H1 (cell line): ENCODE measurements at regions not wholly inside any gene's neighbourhood (a gene's known extent, or its start where the extent isn't known, plus 50 kb on each side); places are given as distances from the start of the nearest gene placed in this dataset.

Experiments
- CTCF ChIA-PET: fragments of 300-600 bp; sonication (Branson Sonifier 250); formaldehyde crosslinking; loops from one replicate; lab custom pipeline; 2021; ENCODE audit not compliant: partially characterized antibody; lab: Charles Lee
- POLR2A ChIA-PET: fragments of 300-600 bp; sonication (Branson Sonifier 250); formaldehyde crosslinking; loops from one replicate; lab custom pipeline; 2021; ENCODE audit warnings: inconsistent platforms; ENCODE audit not compliant: partially characterized antibody; lab: Charles Lee
- DNase-seq, 2 experiments: peaks; one replicate each; pipeline versions ENCODE4 v3.0.0 to v3.0.0-alpha.2; 2010 to 2022; ENCODE audit warnings: low spot score in 2 of 2, low read depth in 1 of 2, mixed read lengths in 1 of 2
- FAIRE-seq: peaks from 2 replicates; lab custom pipeline; 2011; peaks lifted over from hg19 to GRCh38; lab: Jason Lieb, UNC
- H2AFZ ChIP-seq: 2 replicates; pipeline ENCODE4 v1.8.1; 2012; ENCODE audit warnings: low read length, inconsistent platforms
- H2AK5ac ChIP-seq: 2 replicates; pipeline ENCODE4 v1.6.1; 2013; ENCODE audit warnings: low read depth, low read length
- H2BK120ac ChIP-seq: replicated peaks from 2 replicates; pipeline ENCODE3; 2013; ENCODE audit warnings: low read depth, low read length, inconsistent platforms
- H2BK12ac ChIP-seq: 2 replicates; pipeline ENCODE4 v1.6.1; 2013; ENCODE audit warnings: low read depth, low read length
- H2BK15ac ChIP-seq: 2 replicates; pipeline ENCODE4 v1.6.1; 2013; ENCODE audit warnings: low read length
- H2BK20ac ChIP-seq: 2 replicates; pipeline ENCODE4 v1.6.1; 2013; ENCODE audit warnings: low read length
- H2BK5ac ChIP-seq: 2 replicates; pipeline ENCODE4 v1.6.1; 2013; ENCODE audit warnings: low read depth, low read length
- H3K14ac ChIP-seq: 2 replicates; pipeline ENCODE4 v1.6.1; 2013; ENCODE audit warnings: inconsistent platforms; ENCODE audit not compliant: insufficient read length
- H3K18ac ChIP-seq: 2 replicates; pipeline ENCODE4 v1.6.1; 2013; ENCODE audit warnings: low read length; ENCODE audit errors: extremely low read depth
- H3K23ac ChIP-seq: 2 replicates; pipeline ENCODE4 v1.6.1; 2013; ENCODE audit warnings: inconsistent platforms; ENCODE audit not compliant: insufficient read length
- H3K23me2 ChIP-seq: 2 replicates; pipeline ENCODE4 v1.6.1; 2013; ENCODE audit warnings: low read depth, low read length
- H3K27ac ChIP-seq: 2 replicates; pipeline ENCODE4 v1.6.1; 2011; ENCODE audit warnings: low read depth, low read length, inconsistent platforms
- H3K27me3 ChIP-seq, 4 experiments: replicated peaks in 1 of 4; 1 replicate in 1 of 4; 2 replicates in 3 of 4; pipeline versions ENCODE4 v1.6.1 to v1.8.1; 2011 to 2013; ENCODE audit warnings: low read length in 3 of 4, mild to moderate bottlenecking in 3 of 4, inconsistent platforms in 2 of 4, mixed read lengths in 2 of 4, moderate library complexity in 1 of 4; ENCODE audit not compliant: control insufficient read depth in 3 of 4, insufficient read depth in 3 of 4; ENCODE audit errors: extremely low read depth in 1 of 4
- H3K36me3 ChIP-seq, 4 experiments: 2 replicates each; pipeline versions ENCODE4 v1.6.1 to v1.8.1; 2011 to 2013; ENCODE audit warnings: mild to moderate bottlenecking in 4 of 4, low read length in 3 of 4, moderate library complexity in 2 of 4, control low read depth in 1 of 4, inconsistent platforms in 1 of 4; ENCODE audit not compliant: insufficient read depth in 4 of 4, control insufficient read depth in 2 of 4
- H3K4ac ChIP-seq: replicated peaks from 2 replicates; pipeline ENCODE3; 2013; ENCODE audit warnings: low read length, low read depth, mixed read lengths, inconsistent platforms; ENCODE audit not compliant: insufficient read length
- H3K4me1 ChIP-seq, 4 experiments: replicated peaks in 1 of 4; 1 replicate in 1 of 4; 2 replicates in 3 of 4; pipeline versions ENCODE4 v1.6.1 to v1.8.1; 2011 to 2013; ENCODE audit warnings: low read length in 3 of 4, inconsistent platforms in 2 of 4, mixed read lengths in 1 of 4; ENCODE audit not compliant: insufficient read depth in 4 of 4, control insufficient read depth in 3 of 4
- H3K4me2 ChIP-seq, 2 experiments: 2 replicates each; pipeline versions ENCODE4 v1.6.1 to v1.8.1; 2011 to 2013; ENCODE audit warnings: low read depth in 2 of 2, low read length in 2 of 2, control low read depth in 1 of 2, inconsistent platforms in 1 of 2, mild to moderate bottlenecking in 1 of 2; ENCODE audit not compliant: insufficient read depth in 1 of 2
- H3K4me3 ChIP-seq, 4 experiments: fragments of 200-600, 300-600 bp in 1 of 4; sonication (generic), shearing (Covaris generic), sonication (Bioruptor Twin) in 1 of 4; 2 replicates each; pipeline versions ENCODE4 v1.5.1 to v1.8.1; 2011 to 2016; ENCODE audit warnings: low read length in 4 of 4, low read depth in 3 of 4, control low read depth in 2 of 4, inconsistent platforms in 2 of 4, mild to moderate bottlenecking in 2 of 4, mixed read lengths in 1 of 4, moderate library complexity in 1 of 4; ENCODE audit not compliant: insufficient read depth in 2 of 4; ENCODE audit errors: extremely low read depth in 1 of 4
- H3K56ac ChIP-seq: replicated peaks from 2 replicates; pipeline ENCODE3; 2013; ENCODE audit warnings: low read depth, mild to moderate bottlenecking, mixed read lengths, low read length, inconsistent platforms; ENCODE audit not compliant: insufficient read length
- H3K79me1 ChIP-seq: 2 replicates; pipeline ENCODE4 v1.6.1; 2013; ENCODE audit warnings: low read depth, low read length, control low read depth
- H3K79me2 ChIP-seq, 2 experiments: 2 replicates each; pipeline versions ENCODE4 v1.6.1 to v1.8.1; 2012 to 2013; ENCODE audit warnings: low read length in 2 of 2, mild to moderate bottlenecking in 2 of 2, inconsistent platforms in 1 of 2; ENCODE audit not compliant: insufficient read depth in 2 of 2, control insufficient read depth in 1 of 2
- H3K9ac ChIP-seq, 4 experiments: replicated peaks in 1 of 4; 1 replicate in 1 of 4; 2 replicates in 3 of 4; pipeline versions ENCODE4 v1.6.1 to v1.8.1; 2011 to 2013; ENCODE audit warnings: low read depth in 3 of 4, low read length in 3 of 4, control low read depth in 2 of 4, mild to moderate bottlenecking in 2 of 4, moderate library complexity in 2 of 4, inconsistent platforms in 1 of 4; ENCODE audit errors: extremely low read depth in 1 of 4
- H3K9me3 ChIP-seq, 2 experiments: 2 replicates each; pipeline versions ENCODE4 v1.6.1 to v1.8.1; 2012 to 2013; ENCODE audit warnings: mild to moderate bottlenecking in 2 of 2, moderate library complexity in 2 of 2, control low read depth in 1 of 2, inconsistent platforms in 1 of 2, low read depth in 1 of 2, low read length in 1 of 2, mixed read lengths in 1 of 2; ENCODE audit not compliant: insufficient read depth in 2 of 2
- H4K20me1 ChIP-seq, 2 experiments: replicated peaks in 1 of 2; 2 replicates each; pipeline versions ENCODE3 to v1.8.1; 2011 to 2013; ENCODE audit warnings: inconsistent platforms in 2 of 2, low read length in 2 of 2, mild to moderate bottlenecking in 1 of 2; ENCODE audit not compliant: insufficient read depth in 2 of 2, control insufficient read depth in 1 of 2
- H4K5ac ChIP-seq: 2 replicates; pipeline ENCODE4 v1.6.1; 2013; ENCODE audit warnings: low read length, low read depth, mixed read lengths, inconsistent platforms; ENCODE audit not compliant: insufficient read length
- H4K8ac ChIP-seq: 2 replicates; pipeline ENCODE4 v1.8.0; 2013; ENCODE audit warnings: mild to moderate bottlenecking, moderate library complexity, low read length, inconsistent platforms; ENCODE audit not compliant: insufficient read depth; ENCODE audit errors: extremely low read depth
- H4K91ac ChIP-seq: replicated peaks from 2 replicates; pipeline ENCODE3; 2013; ENCODE audit warnings: low read length, mixed read lengths, inconsistent platforms; ENCODE audit not compliant: insufficient read length
- EP300 ChIP-seq, 2 experiments: IDR thresholded peaks; 1 replicate in 1 of 2; 2 replicates in 1 of 2; pipeline ENCODE4 v1.6.1; 2011 to 2012; ENCODE audit warnings: low read depth in 2 of 2, low read length in 2 of 2, mild to moderate bottlenecking in 2 of 2, borderline replicate concordance in 1 of 2, inconsistent platforms in 1 of 2, moderate library complexity in 1 of 2
- JUND ChIP-seq: IDR thresholded peaks from 2 replicates; pipeline ENCODE4 v1.6.1; 2011; ENCODE audit warnings: mild to moderate bottlenecking, improper control_type of control experiment, low read length
- POU5F1 ChIP-seq: IDR thresholded peaks from 2 replicates; pipeline ENCODE4 v1.6.1; 2011; ENCODE audit warnings: low read depth, mild to moderate bottlenecking, low read length, moderate library complexity
- WGBS, 2 experiments: shearing (Covaris generic) in 1 of 2; methylation state at CpG; one replicate each; pipeline versions ENCODE4 v1.1.6 to v1.1.7; 2013 to 2015; ENCODE audit warnings: low lambda C conversion rate in 2 of 2, mixed read lengths in 2 of 2, inconsistent platforms in 1 of 2, low coverage in 1 of 2, missing lambda C conversion rate in 1 of 2; ENCODE audit not compliant: insufficient replicate concordance in 2 of 2, insufficient coverage in 1 of 2, insufficient read length in 1 of 2; ENCODE audit errors: extremely low coverage in 1 of 2, missing lambda C conversion rate in 1 of 2; 5-methylcytosine and 5-hydroxymethylcytosine counted together

GRCh38 chr2:45330637-45331409 is 280.2 kb downstream of the SRBD1 start:
- no peaks in the 10 kb centered on the region for H3K36me3 ChIP-seq
- no peak overlapping the region for H2AK5ac ChIP-seq
- ChIA-PET CTCF (interaction anchor here (0.6 to 2.3 kb wide), 8 partner anchors 8 to 346 kb away, joined by 3 to 8 read pairs (median 4); no protein-coding TSS in a partner anchor), POLR2A (interaction anchor here (1.3 kb wide), 1 partner anchor 12 kb away, joined by 3 read pairs; no protein-coding TSS in a partner anchor)
- H3K23ac ChIP-seq, result no peak overlapping the region
- H3K79me2 ChIP-seq, result no peaks in the 10 kb centered on the region
- H4K8ac ChIP-seq, result no peak overlapping the region
- no peak overlapping the region for H3K4me3 ChIP-seq
- H3K27me3 ChIP-seq, result no peaks in the 10 kb centered on the region; a peak in 1 of 7 replicates
- H4K5ac ChIP-seq, result no peak overlapping the region
- no peak overlapping the region for H2BK120ac ChIP-seq
- DNase-seq (no peak), FAIRE-seq (no peak)
- H3K23me2 ChIP-seq, result no peaks in the 10 kb centered on the region
- H3K9ac ChIP-seq, result no peak overlapping the region
- H3K56ac ChIP-seq, result no peak overlapping the region
- no peak overlapping the region for H3K4me2 ChIP-seq
- H3K4me1 ChIP-seq, result peaks cover 0 to 5% (median 3%) of the 10 kb centered on the region in 4 experiments; a peak in 3 of 7 replicates
- no peak overlapping the region for H2BK20ac ChIP-seq
- no peak overlapping the region for H3K18ac ChIP-seq
- no peak overlapping the region for H2BK15ac ChIP-seq
- 81% methylated on average over 6 of the region's 8 CpGs; no CpG with 5 or more reads in 1 of the 2 experiments for WGBS, 2 experiments
- H2BK12ac ChIP-seq, result no peak overlapping the region
- no peaks in the 10 kb centered on the region for H4K20me1 ChIP-seq
- H2AFZ ChIP-seq, result no peak overlapping the region
- H3K27ac ChIP-seq, result no peak overlapping the region
- H3K4ac ChIP-seq, result no peak overlapping the region
- H3K9me3 ChIP-seq, result no peaks in the 10 kb centered on the region
- H4K91ac ChIP-seq, result no peak overlapping the region
- no peak overlapping the region for H2BK5ac ChIP-seq
- no peaks in the 10 kb centered on the region for H3K79me1 ChIP-seq
- H3K14ac ChIP-seq, result no peak overlapping the region
- TF ChIP-seq JUND (no peak), EP300 (IDR thresholded peaks at IDR 0.05; ENCODE audit: borderline replicate concordance in 1 of 2, low read depth in 2 of 2, low read length in 2 of 2) (no peak), POU5F1 (no peak)
